IPS DF 4.7 (cell line): ENCODE measurements at regions not wholly inside any gene's neighbourhood (a gene's known extent, or its start where the extent isn't known, plus 50 kb on each side); places are given as distances from the start of the nearest gene placed in this dataset.

ENCODE experiments used
- DNase-seq: peaks from one replicate; pipeline ENCODE4 v3.0.0-alpha.2; 2013; ENCODE audit warnings: low spot score; ENCODE audit errors: extremely low read depth

DNA sequence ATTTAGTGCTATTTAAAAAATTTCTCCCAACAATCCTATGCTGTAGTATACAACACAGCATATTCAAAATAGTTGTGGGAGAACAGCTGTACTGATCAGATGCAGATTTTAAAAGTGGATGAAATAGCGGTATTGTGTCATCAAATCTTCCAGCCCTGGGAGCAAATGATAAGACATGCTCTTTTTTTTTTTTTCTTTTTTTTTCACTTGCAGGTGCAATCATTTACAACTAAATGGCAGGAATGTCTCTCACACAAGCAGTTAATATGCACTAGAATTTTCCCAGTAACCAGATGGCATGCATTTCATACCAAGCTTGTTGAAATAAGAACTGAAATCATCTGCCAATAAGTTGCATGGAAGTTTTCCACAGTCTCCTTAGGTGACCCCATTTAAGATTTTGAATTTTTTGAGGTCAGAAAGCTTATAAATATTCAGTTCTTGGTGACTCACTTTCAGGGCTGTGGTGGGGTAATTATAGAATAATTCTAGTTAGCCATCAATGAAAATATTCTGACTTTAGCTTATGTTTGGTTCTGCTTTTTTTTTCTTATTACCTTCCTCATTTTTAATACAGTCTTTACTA lies 623.9 kb upstream of the NR5A2 start:
- DNase-seq = no peak

DNA sequence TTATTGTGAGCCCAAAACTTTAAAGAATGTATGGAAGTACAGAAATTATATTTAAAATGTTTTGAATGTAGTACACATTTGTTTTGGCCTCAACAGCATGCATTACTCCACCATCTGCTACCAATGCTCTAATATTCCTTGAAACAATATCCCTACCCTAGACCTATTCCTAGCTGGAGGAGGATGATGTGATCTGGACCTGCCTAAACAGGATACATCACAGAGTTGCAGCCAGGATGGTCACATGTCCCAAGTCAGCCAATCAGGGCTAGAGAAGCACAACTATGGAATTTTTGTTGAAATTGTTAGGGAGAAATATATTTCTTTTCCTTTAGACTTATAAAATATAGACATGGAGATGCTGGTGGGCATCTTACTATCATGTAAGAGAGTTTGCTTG lies 623.3 kb upstream of the NR5A2 start:
- no peak for DNase-seq

DNA sequence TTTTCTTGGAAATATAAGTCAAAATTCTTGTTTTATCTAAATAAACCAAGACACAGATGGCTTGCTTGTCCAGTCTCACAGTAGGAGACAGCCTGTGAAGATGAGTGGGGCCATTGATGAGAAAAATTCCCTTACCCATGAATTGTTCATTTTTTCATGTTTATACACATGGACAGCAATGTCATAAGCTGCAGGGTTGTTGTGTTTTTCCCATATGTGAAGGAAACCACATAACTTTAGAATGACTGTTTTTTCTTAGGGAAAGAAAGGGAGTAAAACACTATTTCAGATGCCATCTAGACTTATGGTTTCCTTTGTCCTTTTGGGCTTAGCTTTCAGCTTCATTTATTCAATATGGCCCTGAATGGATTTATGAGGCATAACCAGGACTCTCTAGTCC lies 622.5 kb upstream of the NR5A2 start:
- DNase-seq = no peak

DNA sequence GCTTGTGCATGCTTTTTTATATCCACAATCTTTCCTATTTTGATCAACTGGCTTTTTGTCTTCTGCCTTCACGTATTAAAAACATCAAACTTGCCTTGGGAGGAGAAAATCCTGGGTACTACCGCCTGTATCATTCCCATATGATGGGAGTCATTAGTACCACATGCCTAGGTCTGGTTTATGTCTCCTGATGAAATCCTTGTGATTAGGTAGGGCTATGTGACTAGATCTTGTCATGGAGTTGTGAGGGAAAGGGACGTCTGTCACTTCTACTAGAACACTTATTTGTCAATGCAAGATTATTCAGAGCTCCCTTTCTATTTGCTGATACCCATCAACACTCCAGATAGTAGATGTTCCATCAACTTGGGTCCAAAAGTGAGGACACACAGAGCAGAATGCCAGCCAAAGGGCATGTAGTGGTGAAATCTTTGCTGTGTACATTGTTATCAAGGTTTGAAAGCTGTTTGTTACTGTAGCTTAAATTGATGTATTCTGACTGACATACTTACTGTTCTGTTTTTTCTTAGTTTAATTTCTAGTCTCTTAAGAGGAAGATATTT lies 621.8 kb upstream of the NR5A2 start:
- no peak for DNase-seq

DNA sequence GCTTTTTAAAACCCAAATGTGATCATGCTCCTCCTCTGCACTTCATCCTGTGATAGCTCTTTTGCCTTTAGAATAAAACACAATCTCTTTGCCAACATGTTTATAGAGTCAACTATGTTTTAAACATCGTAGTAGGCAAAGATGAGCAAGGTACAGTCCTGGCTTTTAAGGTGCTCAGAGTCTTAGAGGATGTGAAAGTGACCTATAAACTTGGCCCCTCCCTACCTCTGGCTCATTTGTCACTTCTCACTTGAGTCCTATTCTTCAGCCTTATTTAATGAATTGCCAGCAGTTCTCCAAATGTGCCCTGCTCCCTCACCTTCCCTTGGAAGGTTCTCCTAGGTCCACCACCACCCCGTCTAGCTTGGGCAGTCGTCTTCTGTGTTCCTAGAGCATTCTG lies 617.0 kb upstream of the NR5A2 start:
- no peak for DNase-seq

DNA sequence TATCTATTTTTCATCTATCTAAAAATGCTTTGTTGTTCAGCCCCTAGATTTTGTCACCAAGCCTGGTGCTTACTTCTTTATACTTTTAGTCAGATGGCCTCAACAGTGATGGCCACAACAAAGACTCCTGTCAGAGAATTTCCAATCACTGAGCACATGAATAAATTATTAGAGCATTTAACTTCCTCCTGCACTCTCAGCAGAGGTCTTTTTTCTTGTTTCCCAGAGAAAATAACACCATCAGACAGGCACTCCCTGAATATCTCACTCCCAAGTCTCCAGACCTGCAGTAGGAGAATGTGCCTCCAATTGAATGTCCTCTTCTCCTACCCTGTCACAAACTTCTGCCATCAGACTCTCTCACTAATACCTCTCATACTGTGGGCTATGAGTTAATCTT lies 616.0 kb upstream of the NR5A2 start:
- no peak for DNase-seq

DNA sequence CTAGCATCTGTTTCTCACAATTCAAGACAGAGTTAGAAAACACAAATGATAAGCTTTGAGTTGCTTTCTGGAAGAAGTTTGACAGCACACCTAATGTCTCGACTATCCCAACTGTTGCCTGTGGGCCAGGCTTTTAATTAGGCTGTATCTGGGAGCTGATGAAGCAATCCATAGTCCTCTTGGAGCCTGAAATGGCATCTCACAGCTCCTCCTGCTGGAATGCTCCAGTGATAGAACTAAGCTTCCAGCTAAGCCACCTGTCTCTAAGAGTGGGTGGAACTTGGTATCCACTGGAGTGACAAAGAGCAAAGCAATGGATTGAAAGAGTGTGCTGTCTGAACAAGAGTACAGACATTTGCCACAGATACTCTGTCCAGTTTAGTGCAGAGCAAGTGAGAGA lies 605.3 kb upstream of the NR5A2 start:
- DNase-seq = peak; percentile 33

DNA sequence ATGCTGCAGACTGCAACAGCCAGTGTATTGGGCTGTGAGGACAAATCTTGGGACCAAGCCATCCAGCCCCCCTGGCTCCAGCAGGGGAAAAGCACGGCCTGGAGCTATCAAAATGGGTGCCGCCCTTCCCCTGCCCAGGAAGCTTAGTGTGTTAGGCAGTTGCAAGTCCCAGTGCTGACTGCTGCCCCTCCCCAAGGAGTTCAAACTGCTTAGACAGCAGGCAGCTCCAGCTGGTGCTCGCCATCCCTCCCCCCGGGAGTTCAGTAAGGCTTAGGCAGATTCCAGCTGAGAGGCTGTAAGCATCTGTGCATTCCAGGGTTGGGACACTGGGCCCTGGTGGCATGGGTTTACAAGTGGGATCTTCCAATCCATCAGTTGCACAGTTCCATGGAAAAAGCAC lies 579.6 kb upstream of the NR5A2 start:
- DNase-seq = no peak

DNA sequence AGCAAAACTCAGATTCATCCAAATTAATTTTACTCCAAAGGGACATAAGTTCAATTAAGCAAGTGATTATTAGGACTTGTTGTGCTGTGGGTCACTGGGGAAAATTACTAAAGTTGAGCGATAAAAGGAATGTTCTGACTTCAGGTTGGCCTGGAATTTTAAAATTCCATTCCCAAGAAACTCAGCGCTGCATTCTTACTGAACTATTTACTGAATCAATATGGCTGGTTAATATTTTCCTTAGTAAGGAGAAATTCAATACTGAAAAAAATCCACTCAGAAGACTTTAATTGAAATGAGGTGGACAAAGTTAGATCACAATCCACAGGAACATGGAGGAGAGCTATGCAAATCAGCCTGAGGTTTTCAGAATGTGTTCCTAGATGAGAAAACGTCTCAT lies 578.9 kb upstream of the NR5A2 start:
- DNase-seq = no peak

DNA sequence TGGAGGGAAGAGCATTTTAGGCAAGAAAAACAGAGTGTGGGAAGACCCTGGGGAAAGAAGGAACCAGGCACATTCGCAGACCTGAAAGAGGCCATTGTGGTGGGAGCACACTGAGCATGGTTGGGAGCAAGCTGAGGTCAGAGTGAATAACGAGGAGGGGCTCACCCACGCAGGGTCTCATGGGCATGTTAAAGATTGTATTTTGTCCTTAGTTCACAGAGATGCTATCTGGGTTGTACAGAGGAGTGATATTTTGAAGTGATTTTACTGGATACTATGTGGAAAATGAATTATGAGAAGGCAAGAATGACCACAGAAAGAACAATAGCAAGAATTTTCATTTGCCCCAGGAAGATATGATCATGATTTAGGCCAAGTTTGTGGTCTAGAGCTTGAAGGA lies 578.3 kb upstream of the NR5A2 start:
- DNase-seq = no peak

DNA sequence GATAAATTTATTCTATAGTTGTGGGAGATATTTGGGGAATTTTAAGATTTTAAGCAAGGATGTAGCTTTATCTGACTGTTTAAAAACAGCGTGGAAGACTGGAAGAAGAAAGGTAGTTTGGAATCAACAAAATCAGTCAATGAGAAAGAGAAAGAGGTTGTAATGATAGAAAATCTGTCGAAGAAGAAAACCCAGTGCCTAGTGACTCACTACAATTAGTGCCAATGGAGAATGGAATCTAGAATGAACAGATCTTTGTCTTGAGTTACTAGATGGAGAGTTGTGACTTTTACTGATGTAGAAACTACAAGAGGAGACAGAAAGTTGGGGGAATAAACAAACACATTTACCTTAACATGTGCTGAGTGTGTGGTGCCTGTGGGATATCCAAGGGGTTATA lies 577.8 kb upstream of the NR5A2 start:
- no peak for DNase-seq

DNA sequence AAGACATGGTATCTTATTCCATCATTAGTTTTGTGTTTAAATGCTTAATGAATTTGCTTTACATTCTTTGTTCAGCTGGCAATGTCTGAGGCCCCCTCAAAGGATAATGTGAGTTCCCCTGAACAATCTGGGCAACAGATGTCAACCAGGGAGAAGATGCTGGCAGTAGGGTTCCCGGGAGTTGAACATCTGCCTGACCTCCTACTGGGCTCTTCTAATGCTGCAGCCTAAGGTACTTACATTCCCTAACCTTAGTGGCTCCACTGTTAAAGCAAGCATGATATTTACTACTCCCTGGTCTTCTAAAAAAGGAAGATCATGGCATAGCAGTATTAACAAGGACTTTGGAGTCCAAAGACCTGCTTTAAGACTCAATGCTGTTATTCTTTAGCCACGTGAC lies 574.9 kb upstream of the NR5A2 start:
- DNase-seq = no peak

DNA sequence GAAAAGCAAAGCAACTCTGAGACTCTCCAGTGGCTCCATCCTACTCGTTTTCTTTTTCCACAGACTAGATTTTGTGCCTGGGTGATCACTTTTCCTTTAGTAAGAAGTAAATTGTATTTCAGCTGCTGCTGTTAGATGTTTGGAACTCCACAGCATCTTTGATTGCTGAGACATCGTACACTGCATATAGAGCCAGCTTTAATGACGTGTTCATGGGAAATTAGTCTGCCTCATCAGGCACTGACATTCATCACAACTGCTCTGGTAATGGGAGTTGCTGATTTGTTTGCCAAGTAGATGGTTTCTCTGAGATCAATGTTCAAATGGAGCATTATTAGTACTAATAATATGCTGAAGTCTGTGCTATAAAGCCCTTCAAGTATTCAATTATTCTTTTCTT lies 573.8 kb upstream of the NR5A2 start:
- DNase-seq = no peak

DNA sequence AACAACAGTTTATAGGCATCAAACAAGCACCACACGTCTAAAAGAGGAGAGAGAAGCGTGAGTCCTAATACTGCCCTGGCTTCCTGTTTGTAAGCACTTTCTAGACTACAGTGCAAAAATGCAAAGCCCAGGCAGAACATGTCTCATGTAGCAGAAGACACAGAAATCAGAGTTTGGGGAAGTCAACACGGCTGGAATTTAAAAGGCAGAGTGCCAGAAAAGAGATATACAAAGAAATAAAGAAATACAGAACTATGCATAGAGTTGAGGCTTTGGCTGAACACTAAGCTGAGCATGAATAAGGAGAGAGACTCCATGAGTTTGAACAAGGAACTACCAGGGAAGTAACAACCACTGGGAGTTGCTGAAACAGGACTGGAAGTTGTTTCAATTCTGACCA lies 566.6 kb upstream of the NR5A2 start:
- no peak for DNase-seq

DNA sequence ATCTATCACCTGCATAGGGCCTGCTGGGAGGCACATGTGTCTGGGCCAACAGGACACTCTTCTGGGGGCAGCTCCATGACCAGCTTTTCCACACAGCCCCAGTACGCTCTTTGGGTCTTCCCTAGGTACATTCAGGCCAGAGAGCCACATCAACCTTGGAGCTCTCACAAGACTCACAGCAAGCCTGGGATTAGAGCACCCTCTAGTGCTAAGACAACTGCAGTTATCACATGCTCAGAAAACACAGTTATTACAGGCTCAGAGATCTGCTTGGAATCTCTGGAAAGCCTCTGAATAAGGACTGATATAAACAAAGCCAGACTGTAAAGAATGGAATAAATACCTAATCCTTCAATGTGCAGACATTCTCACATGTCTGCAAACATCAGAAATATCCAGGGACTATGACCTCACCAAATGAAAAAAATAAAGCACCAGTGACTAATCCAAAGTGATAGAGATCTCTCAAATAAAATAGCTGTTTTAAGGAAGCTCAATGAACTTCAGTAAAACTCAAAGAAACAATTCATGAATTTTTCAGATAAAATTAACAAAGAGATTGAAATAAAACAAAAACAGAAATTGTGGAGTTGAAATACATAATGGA lies 563.9 kb upstream of the NR5A2 start:
- DNase-seq = peak; percentile 49

DNA sequence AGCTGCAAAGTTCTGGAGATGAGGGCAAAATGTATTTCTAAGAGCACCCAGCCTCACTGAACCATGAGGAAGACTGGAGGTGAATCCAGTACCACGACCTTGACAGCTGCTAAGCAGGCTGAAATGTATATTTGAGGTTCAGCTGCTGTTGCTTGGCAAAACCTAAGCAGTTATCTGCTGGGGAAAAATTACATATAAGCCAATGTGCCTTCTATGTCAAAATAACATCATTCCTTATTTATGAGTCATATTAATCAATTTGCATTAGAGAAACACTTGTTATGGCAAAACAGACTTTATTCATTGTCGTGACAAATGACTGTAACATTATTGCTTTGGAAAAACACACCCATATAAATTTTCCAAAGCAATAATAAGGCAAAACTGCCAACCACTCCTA lies 560.5 kb upstream of the NR5A2 start:
- no peak for DNase-seq

DNA sequence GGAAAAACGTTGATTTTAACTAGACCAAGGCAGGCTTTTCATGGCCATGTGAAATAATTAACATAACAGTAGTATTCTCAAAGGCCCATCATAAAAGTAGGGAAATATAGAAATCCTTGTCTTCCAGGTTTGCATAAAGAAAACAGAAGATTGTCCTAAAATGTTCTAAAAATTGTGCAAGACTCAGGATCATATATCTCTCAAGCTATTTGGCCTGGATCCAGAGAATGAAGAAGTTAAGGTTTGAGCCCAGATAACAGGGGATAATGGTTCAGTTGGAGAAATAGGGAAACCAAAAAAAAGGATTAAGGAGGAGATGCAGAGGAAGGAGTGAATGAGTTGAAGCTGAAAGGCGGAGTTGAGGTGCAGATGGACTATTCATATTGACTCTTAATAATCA lies 555.5 kb upstream of the NR5A2 start:
- no peak for DNase-seq

DNA sequence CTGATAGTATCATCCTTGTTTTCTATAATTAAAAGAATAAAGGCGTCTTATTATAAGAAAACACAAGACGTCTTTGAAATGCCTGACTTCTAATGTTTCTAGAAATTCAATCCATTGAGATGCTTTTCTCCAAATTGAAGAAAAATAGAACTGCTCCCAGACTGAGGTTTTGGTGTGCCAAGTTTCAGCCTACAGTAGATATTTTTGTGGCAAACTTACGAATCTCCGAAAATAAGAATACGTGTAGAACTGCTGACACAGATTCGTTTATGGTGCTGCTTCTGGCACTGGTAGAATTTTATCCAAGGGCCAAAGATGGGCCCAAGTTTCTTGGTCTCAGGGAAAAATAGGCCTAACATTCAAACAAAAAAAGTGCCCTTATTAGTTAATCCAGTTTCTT lies 554.5 kb upstream of the NR5A2 start:
- no peak for DNase-seq

DNA sequence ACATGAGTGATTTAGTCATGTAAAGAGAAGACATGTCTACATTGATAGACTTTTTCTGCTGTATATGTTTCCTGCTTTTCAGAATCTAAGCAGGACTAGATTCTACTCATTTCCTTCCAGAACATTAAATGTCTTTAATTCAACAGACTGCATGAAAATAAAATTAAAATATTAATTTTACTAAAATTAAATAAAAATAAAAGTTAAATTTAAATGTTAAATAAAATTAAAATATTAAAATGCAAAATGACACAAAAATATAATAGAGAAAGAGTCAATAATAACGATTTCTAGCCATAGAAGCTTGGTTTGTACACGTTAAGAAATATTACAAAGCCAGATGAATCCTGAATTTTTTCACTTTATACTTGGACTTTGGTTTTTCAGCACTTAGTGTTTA lies 552.8 kb upstream of the NR5A2 start:
- no peak for DNase-seq

DNA sequence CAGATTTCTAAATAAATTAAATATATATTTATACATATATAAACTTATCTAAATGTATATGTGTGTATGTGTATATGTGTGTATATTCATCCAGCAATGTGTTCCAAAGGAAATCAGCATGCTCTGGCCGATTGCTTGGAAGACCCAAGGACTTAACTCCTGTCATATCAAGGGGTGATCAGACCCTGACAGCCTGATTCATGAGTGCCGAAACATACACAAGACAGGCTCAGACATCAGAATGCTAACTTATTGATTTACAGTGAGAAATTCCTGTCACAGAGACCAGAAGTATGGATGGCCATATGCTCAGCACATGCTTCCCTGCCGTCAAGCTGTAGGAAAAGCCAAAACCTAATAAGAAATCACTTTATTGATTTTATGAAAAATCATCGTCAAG lies 545.1 kb upstream of the NR5A2 start:
- no peak for DNase-seq

DNA sequence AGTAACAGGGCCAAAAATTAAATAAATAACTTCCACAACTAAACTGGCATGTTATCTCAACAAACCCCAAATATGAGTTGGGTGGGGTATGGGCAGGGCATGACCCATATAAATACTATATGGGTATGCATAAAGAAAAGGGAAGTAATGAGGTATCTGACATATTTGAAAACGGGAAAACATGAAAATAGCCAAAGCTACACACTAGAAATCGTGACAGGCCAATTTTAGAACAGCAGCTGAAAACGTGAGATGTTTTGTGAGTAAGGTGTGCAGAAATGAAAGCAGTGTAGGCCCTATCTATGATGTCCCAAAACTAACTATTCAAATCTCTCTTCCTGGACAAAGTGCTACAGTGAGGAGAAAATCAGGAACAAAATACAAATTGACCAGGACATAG lies 537.9 kb upstream of the NR5A2 start:
- no peak for DNase-seq

DNA sequence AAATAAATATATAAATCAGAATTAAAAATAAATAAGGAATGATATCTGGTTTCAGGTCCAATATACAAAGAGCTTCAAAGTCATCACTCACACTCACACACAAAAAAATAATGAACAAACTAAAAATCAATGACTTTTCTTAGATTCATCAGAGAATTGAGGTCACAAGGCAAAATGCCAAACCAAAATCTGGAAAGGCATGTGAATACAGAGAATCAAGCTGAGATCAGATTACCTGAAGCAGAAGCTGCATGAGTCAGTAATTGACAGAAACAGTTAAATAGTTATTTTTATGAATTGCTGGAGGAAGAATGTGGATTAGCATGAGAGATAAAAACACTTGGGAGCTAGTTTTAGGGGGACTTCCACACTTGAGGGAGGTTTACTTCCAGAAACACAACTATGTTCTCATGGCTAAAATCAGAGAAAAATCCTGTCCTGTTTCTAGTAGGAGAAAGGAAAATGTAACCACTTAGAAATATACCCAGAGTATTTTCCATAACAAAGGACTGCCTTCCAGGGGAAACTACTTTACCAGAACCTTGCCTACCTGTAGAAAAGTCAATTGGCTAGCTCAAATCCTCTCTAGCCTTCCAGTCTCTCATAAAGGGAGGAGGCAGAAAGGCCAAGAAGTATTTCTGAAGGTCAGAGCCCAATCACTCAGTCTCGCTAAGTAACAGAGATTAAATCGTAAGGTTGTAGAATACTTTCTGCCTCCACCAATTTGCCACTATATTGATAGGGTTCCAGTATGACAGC lies 536.6 kb upstream of the NR5A2 start:
- no peak for DNase-seq

DNA sequence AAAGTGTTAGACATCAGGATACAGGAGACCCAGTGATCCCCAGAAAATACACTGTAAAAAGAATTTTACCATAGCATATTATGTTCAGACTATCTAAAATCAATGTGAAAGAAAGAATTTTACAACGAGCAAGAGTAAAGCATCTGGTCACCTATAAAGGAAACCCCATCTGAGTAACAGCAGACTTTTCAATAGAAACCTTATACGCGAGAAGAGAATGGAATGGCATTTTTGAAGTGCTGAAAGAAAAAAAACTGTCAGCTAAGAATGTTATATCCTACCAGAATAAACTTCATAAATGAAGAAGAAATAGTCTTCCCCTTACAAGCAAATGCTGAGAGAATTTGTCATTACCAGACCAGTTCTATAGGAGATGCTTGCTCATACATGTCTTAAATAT lies 532.1 kb upstream of the NR5A2 start:
- no peak for DNase-seq
